C4-2B (cell line): ENCODE measurements at regions not wholly inside any gene's neighbourhood (a gene's known extent, or its start where the extent isn't known, plus 50 kb on each side); places are given as distances from the start of the nearest gene placed in this dataset.
"Not testable (repeated sequence)": the region's sequence is repeated elsewhere in the genome, so short reads cannot be mapped to it uniquely, and the experiment has no call there.

ENCODE experiments used
- CTCF ChIP-seq: fragments of 450-650 bp; conservative IDR thresholded peaks from 2 replicates; pipeline ENCODE4 v1.5.1; 2017; ENCODE audit warnings: mild to moderate bottlenecking
- ZFX ChIP-seq: fragments of 450-650 bp; IDR thresholded peaks from 2 replicates; pipeline ENCODE4 v1.6.1; 2017

- not testable (repeated sequence) for TF ChIP-seq CTCF, ZFX
Observed at GRCh38 chr14:71168161-71168560, 260.9 kb downstream of the PCNX1 start.
